Suprapubic skin (tissue), 4 donors: ENCODE measurements at regions not wholly inside any gene's neighbourhood (a gene's known extent, or its start where the extent isn't known, plus 50 kb on each side); places are given as distances from the start of the nearest gene placed in this dataset.

Source experiments
- DNase-seq, 2 donors: peaks; one replicate each; pipeline ENCODE4 v3.0.0-alpha.2; 2019; ENCODE audit warnings: low spot score in 2 of 2
- H3K27ac ChIP-seq: fragments of 200-600 bp; sonication (generic); one replicate; pipeline ENCODE4 v1.5.1; 2019
- H3K27me3 ChIP-seq: fragments of 200-600 bp; sonication (generic); one replicate; pipeline ENCODE4 v1.5.1; 2019
- H3K36me3 ChIP-seq: fragments of 200-600 bp; sonication (generic); one replicate; pipeline ENCODE4 v1.5.1; 2019
- H3K4me1 ChIP-seq: fragments of 200-600 bp; sonication (generic); one replicate; pipeline ENCODE4 v1.5.1; 2019
- H3K4me3 ChIP-seq: fragments of 200-600 bp; sonication (generic); one replicate; pipeline ENCODE4 v1.5.1; 2019; ENCODE audit warnings: mild to moderate bottlenecking
- H3K9me3 ChIP-seq: fragments of 200-600 bp; sonication (generic); one replicate; pipeline ENCODE4 v1.5.1; 2019
- EP300 ChIP-seq: sonication (generic); formaldehyde crosslinking; IDR thresholded peaks from one replicate; pipeline ENCODE4 v1.6.1; 2017; ENCODE audit warnings: antibody characterized with exemption
- POLR2A ChIP-seq, 2 donors: fragments of 450-650 bp; IDR thresholded peaks; one replicate each; pipeline ENCODE4 v1.6.1; 2017; ENCODE audit warnings: antibody characterized with exemption in 2 of 2, mild to moderate bottlenecking in 2 of 2, moderate library complexity in 2 of 2
- POLR2AphosphoS5 ChIP-seq, 3 donors: sonication (generic); formaldehyde crosslinking; IDR thresholded peaks; one replicate each; pipeline ENCODE4 v1.6.1; 2017; ENCODE audit warnings: antibody characterized with exemption in 3 of 3
- WGBS: methylation state at CpG from one replicate; pipeline ENCODE4 v1.1.5; 2018; 5-methylcytosine and 5-hydroxymethylcytosine counted together
- TF ChIP-seq, protein P1 (sequence below), 2 donors: fragments of 200-600 bp in 1 of 2; fragments of 450-650 bp in 1 of 2; sonication (generic) in 1 of 2; IDR thresholded peaks; one replicate each; pipeline ENCODE4 v1.5.1; 2016 to 2019; ENCODE audit warnings: antibody characterized with exemption in 2 of 2, mild to moderate bottlenecking in 1 of 2, moderate library complexity in 1 of 2

DNA sequence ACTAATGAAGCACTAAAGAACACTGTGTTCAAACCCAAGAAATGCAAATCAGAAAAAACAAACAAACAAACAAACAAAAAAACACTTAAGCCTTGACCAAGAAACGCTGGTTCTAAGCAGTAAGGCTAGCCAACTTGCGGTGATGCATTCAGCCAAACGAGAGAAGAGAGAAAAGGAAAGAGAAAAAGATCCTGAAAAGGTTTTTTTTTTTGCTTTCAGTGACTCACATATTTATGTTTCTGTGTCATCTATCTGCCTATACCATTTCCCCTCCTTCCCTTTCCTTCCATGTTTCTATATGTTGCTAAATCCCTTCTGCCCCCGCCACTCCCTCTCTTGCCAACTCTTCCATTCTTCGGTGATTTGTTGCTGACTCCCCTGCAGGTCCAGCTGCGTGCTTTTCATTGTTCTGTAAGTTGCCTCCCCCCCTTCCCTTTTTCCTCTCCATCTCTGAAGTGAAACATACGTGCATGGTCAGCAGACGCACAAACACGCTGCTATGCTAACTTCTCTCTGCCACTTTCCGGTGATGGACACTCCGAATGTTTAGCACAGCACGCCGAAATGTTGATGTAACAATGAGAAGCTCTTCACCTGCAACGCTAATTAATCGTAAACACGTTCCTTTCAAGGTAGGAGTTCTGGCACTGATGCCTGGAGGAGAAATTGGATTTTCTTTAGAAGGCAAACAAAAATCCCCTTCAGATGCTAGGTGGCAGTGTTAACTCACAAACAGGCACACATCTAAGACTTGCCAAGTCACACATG lies 154.4 kb downstream of the TUSC7 start:
- no peak for TF ChIP-seq POLR2AphosphoS5 (IDR thresholded peaks at IDR 0.05)
- TF ChIP-seq, protein P1, sequence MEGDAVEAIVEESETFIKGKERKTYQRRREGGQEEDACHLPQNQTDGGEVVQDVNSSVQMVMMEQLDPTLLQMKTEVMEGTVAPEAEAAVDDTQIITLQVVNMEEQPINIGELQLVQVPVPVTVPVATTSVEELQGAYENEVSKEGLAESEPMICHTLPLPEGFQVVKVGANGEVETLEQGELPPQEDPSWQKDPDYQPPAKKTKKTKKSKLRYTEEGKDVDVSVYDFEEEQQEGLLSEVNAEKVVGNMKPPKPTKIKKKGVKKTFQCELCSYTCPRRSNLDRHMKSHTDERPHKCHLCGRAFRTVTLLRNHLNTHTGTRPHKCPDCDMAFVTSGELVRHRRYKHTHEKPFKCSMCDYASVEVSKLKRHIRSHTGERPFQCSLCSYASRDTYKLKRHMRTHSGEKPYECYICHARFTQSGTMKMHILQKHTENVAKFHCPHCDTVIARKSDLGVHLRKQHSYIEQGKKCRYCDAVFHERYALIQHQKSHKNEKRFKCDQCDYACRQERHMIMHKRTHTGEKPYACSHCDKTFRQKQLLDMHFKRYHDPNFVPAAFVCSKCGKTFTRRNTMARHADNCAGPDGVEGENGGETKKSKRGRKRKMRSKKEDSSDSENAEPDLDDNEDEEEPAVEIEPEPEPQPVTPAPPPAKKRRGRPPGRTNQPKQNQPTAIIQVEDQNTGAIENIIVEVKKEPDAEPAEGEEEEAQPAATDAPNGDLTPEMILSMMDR (IDR thresholded peaks at IDR 0.05): no peak
- TF ChIP-seq POLR2A (IDR thresholded peaks at IDR 0.05): no peak
- WGBS: 6% methylated on average over 16 of the region's 16 CpGs
- no peak for DNase-seq
- Histone ChIP-seq H3K9me3 (no peaks in the 10 kb centered on the region), H3K27ac (no peak overlapping the region), H3K4me3 (peak overlapping the region; percentile 0), H3K27me3 (no peaks in the 10 kb centered on the region), H3K36me3 (no peaks in the 10 kb centered on the region), H3K4me1 (peaks cover 8% of the 10 kb centered on the region)

DNA sequence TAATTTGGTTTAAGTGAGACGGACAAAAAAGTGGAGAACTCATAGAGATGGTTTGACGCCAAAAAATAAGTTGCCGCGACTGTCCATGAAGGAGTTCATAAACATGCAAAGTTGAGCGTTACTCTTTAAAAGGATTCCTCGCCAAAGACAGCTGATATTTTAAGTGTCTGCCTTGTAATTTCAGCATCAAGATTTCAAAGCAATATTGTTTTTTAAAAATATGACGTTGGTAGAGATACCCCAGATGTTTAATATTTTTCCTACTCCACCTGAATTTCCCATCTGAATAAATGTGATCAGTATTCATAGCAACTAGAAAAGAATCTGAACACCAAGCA lies 155.0 kb downstream of the TUSC7 start:
- no peak for TF ChIP-seq EP300
- TF ChIP-seq POLR2AphosphoS5 (IDR thresholded peaks at IDR 0.05): no peak
- no peak for TF ChIP-seq POLR2A (IDR thresholded peaks at IDR 0.05)
- TF ChIP-seq, protein P1 (IDR thresholded peaks at IDR 0.05): no peak
- Histone ChIP-seq H3K36me3 (no peaks in the 10 kb centered on the region), H3K9me3 (no peaks in the 10 kb centered on the region), H3K27me3 (no peaks in the 10 kb centered on the region), H3K4me1 (peaks cover 8% of the 10 kb centered on the region), H3K27ac (no peak overlapping the region), H3K4me3 (peak overlapping the region; percentile 0)
- WGBS: 8% methylated on average over 7 of the region's 7 CpGs
- no peak for DNase-seq

DNA sequence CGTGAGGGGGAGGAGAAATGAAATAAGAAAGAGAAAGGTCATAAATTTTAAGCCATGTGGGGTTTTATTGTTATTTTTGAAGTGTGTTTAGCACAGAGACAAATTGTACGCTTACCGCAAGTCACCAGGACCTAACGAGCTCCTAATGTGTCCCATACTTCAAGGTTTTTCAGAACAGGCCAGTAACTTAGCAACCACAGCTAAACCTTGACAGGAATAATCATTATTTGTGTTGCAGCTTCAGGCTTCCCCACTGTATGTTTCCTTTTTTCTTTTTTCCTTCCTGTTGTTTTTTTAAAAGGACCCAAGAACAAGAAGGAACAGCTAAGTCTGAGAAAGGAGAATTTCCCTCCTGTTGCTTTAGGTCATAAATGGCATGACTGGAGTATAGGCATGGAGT lies 160.8 kb downstream of the TUSC7 start:
- H3K9me3 ChIP-seq: no peaks in the 10 kb centered on the region
- H3K4me1 ChIP-seq: no peaks in the 10 kb centered on the region
- H3K4me3 ChIP-seq: no peak overlapping the region
- no peak for DNase-seq
- no peaks in the 10 kb centered on the region for H3K27me3 ChIP-seq
- TF ChIP-seq POLR2AphosphoS5 (IDR thresholded peaks at IDR 0.05): no peak
- TF ChIP-seq POLR2A (IDR thresholded peaks at IDR 0.05): no peak
- TF ChIP-seq, protein P1 (IDR thresholded peaks at IDR 0.05): no peak
- TF ChIP-seq EP300: no peak
- 60% methylated on average over 4 of the region's 4 CpGs for WGBS
- H3K27ac ChIP-seq: no peak overlapping the region
- no peaks in the 10 kb centered on the region for H3K36me3 ChIP-seq

DNA sequence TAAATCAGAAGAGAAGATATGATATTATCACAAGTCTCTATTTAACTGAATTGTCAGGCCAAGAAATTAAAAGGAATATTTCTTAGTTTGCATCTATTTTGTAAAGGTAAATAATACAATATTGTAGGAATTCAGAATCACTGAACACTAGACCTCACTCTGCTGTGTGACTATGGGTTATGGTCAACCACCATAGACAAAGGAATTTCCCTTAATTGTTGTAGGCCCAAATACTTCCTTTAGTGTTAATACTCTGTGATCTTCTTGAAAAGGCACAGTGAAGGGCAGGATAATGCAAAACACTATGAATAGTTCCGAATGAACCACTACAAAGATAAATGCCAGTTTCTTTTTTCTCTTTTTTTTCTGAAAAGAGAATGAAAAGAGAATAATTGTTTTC lies 162.3 kb downstream of the TUSC7 start:
- no peak overlapping the region for H3K27ac ChIP-seq
- H3K36me3 ChIP-seq: no peaks in the 10 kb centered on the region
- TF ChIP-seq, protein P1 (IDR thresholded peaks at IDR 0.05): no peak
- TF ChIP-seq POLR2AphosphoS5 (IDR thresholded peaks at IDR 0.05): no peak
- TF ChIP-seq EP300: no peak
- no peak for TF ChIP-seq POLR2A (IDR thresholded peaks at IDR 0.05)
- no peaks in the 10 kb centered on the region for H3K9me3 ChIP-seq
- WGBS: 76% methylated on average over 1 of the region's 1 CpG
- H3K27me3 ChIP-seq: no peaks in the 10 kb centered on the region
- H3K4me1 ChIP-seq: no peaks in the 10 kb centered on the region
- no peak for DNase-seq
- H3K4me3 ChIP-seq: no peak overlapping the region

DNA sequence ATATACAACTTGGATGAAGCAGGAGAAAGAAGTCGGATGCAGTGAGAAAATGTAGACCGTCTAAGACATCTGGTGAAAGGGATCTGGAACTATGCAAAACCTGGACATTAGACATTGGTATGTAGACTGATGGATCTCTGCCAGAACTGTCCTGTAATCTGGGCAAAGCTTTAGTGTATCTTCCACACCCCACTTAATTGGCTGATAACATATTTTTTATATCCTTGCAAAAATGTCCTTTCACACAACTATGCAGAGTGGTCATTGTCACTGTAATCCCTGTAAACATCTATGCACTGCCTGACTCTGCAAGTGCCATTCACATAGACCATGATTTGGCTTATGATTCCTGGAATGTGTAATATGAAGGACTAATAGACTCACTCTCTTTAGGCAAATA lies 163.1 kb downstream of the TUSC7 start:
- Histone ChIP-seq H3K27ac (no peak overlapping the region), H3K36me3 (no peaks in the 10 kb centered on the region), H3K27me3 (no peaks in the 10 kb centered on the region), H3K9me3 (no peaks in the 10 kb centered on the region), H3K4me1 (no peaks in the 10 kb centered on the region), H3K4me3 (no peak overlapping the region)
- DNase-seq: no peak
- TF ChIP-seq POLR2A (IDR thresholded peaks at IDR 0.05): no peak
- 67% methylated on average over 2 of the region's 2 CpGs for WGBS

DNA sequence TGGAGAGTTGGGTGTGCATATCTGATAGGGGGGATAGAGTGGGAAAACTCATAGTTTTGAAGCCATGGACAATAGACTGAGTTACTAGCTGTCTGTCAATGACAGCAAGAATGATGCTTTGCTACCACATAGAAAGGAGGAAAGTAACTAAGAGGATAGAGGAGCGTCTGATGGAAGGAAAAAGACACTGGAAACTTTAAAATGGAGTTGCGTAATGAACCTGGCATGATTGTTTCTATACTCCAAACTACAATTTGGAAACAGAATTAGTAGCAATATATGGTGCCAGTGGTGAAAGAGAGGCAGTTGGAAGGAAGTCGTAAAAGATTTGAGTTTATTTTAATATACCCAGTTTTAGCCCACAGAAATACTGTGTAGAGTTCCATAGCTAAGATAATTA lies 163.6 kb downstream of the TUSC7 start:
- Histone ChIP-seq H3K36me3 (no peaks in the 10 kb centered on the region), H3K27ac (no peak overlapping the region), H3K4me3 (no peak overlapping the region), H3K4me1 (no peaks in the 10 kb centered on the region), H3K9me3 (no peaks in the 10 kb centered on the region), H3K27me3 (no peaks in the 10 kb centered on the region)
- no peak for DNase-seq
- TF ChIP-seq POLR2A (IDR thresholded peaks at IDR 0.05): no peak
- TF ChIP-seq, protein P1 (IDR thresholded peaks at IDR 0.05): no peak
- no peak for TF ChIP-seq EP300
- no peak for TF ChIP-seq POLR2AphosphoS5 (IDR thresholded peaks at IDR 0.05)
- WGBS: 79% methylated on average over 3 of the region's 3 CpGs
